C4-2B (cell line): ENCODE measurements at regions not wholly inside any gene's neighbourhood (a gene's known extent, or its start where the extent isn't known, plus 50 kb on each side); places are given as distances from the start of the nearest gene placed in this dataset.

ENCODE experiments used
- ZFX ChIP-seq: fragments of 450-650 bp; IDR thresholded peaks from 2 replicates; pipeline ENCODE4 v1.6.1; 2017
- TF ChIP-seq, protein P1 (sequence below): fragments of 450-650 bp; conservative IDR thresholded peaks from 2 replicates; pipeline ENCODE4 v1.5.1; 2017; ENCODE audit warnings: mild to moderate bottlenecking

DNA sequence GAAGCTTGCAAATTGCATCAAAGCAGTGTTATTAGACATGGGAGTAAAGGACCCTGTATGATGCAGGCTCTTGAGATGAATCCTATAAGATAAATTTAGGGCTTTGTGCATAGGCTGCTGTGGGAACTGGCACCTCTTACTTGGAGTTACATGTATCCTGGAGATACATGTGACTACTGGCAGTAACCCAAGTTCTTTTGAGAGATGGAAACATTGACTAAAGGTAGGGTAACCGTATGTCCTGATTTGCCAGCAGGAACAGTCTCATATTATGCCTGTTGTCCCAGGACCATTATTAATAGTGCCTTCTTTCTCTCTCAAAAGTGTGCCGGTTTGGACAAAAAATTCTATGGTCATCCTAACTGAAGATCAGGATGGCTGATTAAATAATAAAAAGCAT, 195.4 kb downstream of the LACC1 start:
- TF ChIP-seq, protein P1, sequence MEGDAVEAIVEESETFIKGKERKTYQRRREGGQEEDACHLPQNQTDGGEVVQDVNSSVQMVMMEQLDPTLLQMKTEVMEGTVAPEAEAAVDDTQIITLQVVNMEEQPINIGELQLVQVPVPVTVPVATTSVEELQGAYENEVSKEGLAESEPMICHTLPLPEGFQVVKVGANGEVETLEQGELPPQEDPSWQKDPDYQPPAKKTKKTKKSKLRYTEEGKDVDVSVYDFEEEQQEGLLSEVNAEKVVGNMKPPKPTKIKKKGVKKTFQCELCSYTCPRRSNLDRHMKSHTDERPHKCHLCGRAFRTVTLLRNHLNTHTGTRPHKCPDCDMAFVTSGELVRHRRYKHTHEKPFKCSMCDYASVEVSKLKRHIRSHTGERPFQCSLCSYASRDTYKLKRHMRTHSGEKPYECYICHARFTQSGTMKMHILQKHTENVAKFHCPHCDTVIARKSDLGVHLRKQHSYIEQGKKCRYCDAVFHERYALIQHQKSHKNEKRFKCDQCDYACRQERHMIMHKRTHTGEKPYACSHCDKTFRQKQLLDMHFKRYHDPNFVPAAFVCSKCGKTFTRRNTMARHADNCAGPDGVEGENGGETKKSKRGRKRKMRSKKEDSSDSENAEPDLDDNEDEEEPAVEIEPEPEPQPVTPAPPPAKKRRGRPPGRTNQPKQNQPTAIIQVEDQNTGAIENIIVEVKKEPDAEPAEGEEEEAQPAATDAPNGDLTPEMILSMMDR: no peak
- no peak for TF ChIP-seq ZFX
